ENCODE measurements at regions not wholly inside any gene's neighbourhood (a gene's known extent, or its start where the extent isn't known, plus 50 kb on each side); places are given as distances from the start of the nearest gene placed in this dataset.

DNA sequence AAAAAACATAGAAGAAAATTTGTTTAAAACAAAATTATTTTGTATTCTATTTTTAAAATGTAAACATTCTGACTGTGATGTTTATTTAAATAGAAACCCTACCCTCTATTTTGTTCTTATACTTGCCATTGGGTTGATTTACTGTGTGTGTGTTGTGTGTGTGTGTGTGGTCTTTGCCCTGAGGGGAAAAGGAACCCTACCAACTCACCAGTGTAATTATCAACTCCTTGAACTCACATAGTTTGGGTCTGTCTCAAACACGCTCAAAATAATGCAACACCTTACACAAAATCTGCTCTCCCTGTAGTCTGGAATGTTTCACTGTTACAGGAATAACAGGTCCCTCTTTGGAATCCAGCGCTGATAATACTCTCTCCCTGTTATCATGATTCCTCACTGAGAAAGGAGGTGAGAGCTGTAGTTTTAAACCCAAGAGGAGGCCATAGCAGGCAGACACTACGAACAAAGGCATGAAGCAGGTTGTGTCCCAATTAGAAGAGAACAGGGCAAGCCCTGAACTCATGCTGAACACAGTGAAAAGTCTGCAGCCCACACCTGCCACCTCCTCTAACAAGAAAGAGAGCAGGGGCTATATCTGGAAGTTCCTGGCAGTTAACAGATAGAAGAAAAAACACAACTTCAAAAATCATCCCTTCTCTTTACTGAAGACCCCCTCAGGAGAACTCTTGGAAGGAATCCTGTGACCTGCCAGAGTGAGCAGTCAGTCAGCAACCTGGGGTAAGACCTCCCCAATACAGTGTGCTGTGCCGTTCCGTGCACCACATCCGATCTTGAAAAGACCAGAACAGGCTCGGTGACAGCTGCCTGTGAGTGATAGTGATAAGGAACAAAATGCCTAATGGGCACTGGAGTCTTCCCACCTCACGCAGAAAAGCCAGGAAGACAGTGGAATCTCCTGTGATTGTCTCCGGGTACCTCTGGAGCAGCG lies 608.1 kb upstream of the ADAMTS16 start:
- TF ChIP-seq SPI1 (IDR thresholded peaks at IDR 0.05; ENCODE audit: borderline replicate concordance, low read depth) = no peak
- no peak for TF ChIP-seq POLR2AphosphoS5 (IDR thresholded peaks at IDR 0.05; ENCODE audit: low read depth)
- no peak for TF ChIP-seq GABPA (IDR thresholded peaks at IDR 0.05; ENCODE audit: low read depth)
- TF ChIP-seq, protein P1, sequence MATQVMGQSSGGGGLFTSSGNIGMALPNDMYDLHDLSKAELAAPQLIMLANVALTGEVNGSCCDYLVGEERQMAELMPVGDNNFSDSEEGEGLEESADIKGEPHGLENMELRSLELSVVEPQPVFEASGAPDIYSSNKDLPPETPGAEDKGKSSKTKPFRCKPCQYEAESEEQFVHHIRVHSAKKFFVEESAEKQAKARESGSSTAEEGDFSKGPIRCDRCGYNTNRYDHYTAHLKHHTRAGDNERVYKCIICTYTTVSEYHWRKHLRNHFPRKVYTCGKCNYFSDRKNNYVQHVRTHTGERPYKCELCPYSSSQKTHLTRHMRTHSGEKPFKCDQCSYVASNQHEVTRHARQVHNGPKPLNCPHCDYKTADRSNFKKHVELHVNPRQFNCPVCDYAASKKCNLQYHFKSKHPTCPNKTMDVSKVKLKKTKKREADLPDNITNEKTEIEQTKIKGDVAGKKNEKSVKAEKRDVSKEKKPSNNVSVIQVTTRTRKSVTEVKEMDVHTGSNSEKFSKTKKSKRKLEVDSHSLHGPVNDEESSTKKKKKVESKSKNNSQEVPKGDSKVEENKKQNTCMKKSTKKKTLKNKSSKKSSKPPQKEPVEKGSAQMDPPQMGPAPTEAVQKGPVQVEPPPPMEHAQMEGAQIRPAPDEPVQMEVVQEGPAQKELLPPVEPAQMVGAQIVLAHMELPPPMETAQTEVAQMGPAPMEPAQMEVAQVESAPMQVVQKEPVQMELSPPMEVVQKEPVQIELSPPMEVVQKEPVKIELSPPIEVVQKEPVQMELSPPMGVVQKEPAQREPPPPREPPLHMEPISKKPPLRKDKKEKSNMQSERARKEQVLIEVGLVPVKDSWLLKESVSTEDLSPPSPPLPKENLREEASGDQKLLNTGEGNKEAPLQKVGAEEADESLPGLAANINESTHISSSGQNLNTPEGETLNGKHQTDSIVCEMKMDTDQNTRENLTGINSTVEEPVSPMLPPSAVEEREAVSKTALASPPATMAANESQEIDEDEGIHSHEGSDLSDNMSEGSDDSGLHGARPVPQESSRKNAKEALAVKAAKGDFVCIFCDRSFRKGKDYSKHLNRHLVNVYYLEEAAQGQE (IDR thresholded peaks at IDR 0.05; ENCODE audit: insufficient replicate concordance, low read depth) = no peak
- TF ChIP-seq, protein P2, sequence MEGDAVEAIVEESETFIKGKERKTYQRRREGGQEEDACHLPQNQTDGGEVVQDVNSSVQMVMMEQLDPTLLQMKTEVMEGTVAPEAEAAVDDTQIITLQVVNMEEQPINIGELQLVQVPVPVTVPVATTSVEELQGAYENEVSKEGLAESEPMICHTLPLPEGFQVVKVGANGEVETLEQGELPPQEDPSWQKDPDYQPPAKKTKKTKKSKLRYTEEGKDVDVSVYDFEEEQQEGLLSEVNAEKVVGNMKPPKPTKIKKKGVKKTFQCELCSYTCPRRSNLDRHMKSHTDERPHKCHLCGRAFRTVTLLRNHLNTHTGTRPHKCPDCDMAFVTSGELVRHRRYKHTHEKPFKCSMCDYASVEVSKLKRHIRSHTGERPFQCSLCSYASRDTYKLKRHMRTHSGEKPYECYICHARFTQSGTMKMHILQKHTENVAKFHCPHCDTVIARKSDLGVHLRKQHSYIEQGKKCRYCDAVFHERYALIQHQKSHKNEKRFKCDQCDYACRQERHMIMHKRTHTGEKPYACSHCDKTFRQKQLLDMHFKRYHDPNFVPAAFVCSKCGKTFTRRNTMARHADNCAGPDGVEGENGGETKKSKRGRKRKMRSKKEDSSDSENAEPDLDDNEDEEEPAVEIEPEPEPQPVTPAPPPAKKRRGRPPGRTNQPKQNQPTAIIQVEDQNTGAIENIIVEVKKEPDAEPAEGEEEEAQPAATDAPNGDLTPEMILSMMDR (IDR thresholded peaks at IDR 0.05; ENCODE audit: insufficient read depth, low read length) = no peak
- Histone ChIP-seq H3K27ac (replicated peaks) (no peak overlapping the region), H3K4me3 (replicated peaks; ENCODE audit: insufficient read depth, low read length) (no peak overlapping the region), H3K27me3 (ENCODE audit: insufficient read depth, poor library complexity, severe bottlenecking) (no peaks in the 10 kb centered on the region)
- no peak for DNase-seq (ENCODE audit: low read depth in 1 of 2, low spot score in 1 of 2)

DNA sequence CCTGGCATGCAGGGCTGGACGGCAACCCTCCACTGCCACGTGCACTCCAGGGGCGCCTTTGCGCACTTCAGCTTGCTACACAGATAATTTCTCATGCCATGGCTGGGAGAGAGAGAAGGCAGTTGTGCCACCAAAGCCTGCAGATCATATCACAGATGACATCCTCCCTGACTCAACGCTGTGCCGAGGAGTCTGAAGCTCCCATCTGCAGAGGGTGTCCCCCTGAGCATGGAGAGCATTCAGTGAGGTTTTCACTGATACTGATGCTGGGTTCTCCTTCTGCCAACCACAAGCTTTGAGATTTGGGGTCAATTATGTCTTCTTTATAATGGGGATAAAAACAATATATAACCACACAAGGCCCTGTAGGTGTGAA lies 607.4 kb upstream of the ADAMTS16 start:
- Histone ChIP-seq H3K27ac (replicated peaks) (no peak overlapping the region), H3K4me3 (replicated peaks; ENCODE audit: insufficient read depth, low read length) (no peak overlapping the region)
- TF ChIP-seq GABPA (IDR thresholded peaks at IDR 0.05; ENCODE audit: low read depth) (no peak), SPI1 (IDR thresholded peaks at IDR 0.05; ENCODE audit: borderline replicate concordance, low read depth) (no peak), POLR2AphosphoS5 (IDR thresholded peaks at IDR 0.05; ENCODE audit: low read depth) (no peak)
- TF ChIP-seq, protein P1 (IDR thresholded peaks at IDR 0.05; ENCODE audit: insufficient replicate concordance, low read depth) = no peak
- TF ChIP-seq, protein P2 (IDR thresholded peaks at IDR 0.05; ENCODE audit: insufficient read depth, low read length) = no peak

DNA sequence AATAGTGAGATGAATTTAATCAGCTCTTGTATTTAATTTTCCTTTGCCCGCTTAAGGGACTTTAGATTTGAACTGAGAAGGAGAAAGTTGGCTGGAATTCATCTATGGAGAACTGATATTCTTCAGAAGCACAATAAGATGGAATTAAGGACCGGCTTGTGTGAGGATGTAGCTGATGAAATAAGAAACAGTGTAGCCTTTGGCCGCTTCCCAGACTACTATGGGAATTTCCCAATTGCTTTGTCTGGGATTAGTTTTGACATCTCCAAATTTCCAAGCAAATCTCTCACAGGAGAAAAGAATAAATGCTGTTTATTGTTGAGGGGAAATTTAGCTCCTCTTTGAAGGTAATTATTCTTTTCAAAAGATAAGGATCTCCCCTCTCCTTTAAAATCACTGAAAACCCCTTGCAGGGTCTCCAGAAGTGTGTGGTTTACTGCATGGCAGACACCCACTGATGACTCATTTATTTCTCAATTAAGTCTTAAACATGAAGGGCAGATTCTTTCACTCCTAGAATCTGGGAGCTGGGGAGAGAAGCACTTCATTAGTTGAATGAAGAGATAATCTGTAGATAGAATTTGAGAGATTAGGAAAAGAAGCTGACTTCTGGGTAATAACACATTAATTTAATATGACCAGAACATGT lies 606.5 kb upstream of the ADAMTS16 start:
- H3K4me3 ChIP-seq (replicated peaks; ENCODE audit: insufficient read depth, low read length) = no peak overlapping the region
- no peak overlapping the region for H3K27ac ChIP-seq (replicated peaks)
- no peak for DNase-seq (ENCODE audit: low read depth in 1 of 2, low spot score in 1 of 2)
- H3K27me3 ChIP-seq (ENCODE audit: insufficient read depth, poor library complexity, severe bottlenecking) = no peaks in the 10 kb centered on the region
- TF ChIP-seq POLR2AphosphoS5 (IDR thresholded peaks at IDR 0.05; ENCODE audit: low read depth) (no peak), GABPA (IDR thresholded peaks at IDR 0.05; ENCODE audit: low read depth) (no peak), SPI1 (IDR thresholded peaks at IDR 0.05; ENCODE audit: borderline replicate concordance, low read depth) (no peak)
- TF ChIP-seq, protein P2 (IDR thresholded peaks at IDR 0.05; ENCODE audit: insufficient read depth, low read length) = no peak
- TF ChIP-seq, protein P1 (IDR thresholded peaks at IDR 0.05; ENCODE audit: insufficient replicate concordance, low read depth) = no peak

More for the DNA sequence above, 607.4 kb upstream of the ADAMTS16 start:
- no peak for DNase-seq (ENCODE audit: low read depth in 1 of 2, low spot score in 1 of 2)
- no peaks in the 10 kb centered on the region for H3K27me3 ChIP-seq (ENCODE audit: insufficient read depth, poor library complexity, severe bottlenecking)
